SK-N-SH treated with all-trans-retinoic acid at 6 μM for 48 hours (cell line): ENCODE measurements at regions not wholly inside any gene's neighbourhood (a gene's known extent, or its start where the extent isn't known, plus 50 kb on each side); places are given as distances from the start of the nearest gene placed in this dataset.
"Not testable (repeated sequence)": the region's sequence is repeated elsewhere in the genome, so short reads cannot be mapped to it uniquely, and the experiment has no call there.

Source experiments
- BACH2 ChIP-seq: fragments of 250-450 bp; sonication (Bioruptor Pico); IDR thresholded peaks from 2 replicates; pipeline ENCODE4 v1.9.0; 2021; ENCODE audit warnings: mild to moderate bottlenecking, borderline replicate concordance
- CSDC2 ChIP-seq: fragments of 250-450 bp; sonication (Bioruptor Pico); IDR thresholded peaks from 2 replicates; pipeline ENCODE4 v1.5.0; 2020; ENCODE audit warnings: mild to moderate bottlenecking, moderate library complexity
- OSR1 ChIP-seq: fragments of 250-450 bp; sonication (Bioruptor Pico); IDR thresholded peaks from 2 replicates; pipeline ENCODE4 v1.8.0; 2022; ENCODE audit warnings: moderate library complexity, mild to moderate bottlenecking, inconsistent platforms
- RARB ChIP-seq: fragments of 250-450 bp; sonication (Bioruptor Pico); IDR thresholded peaks from 2 replicates; pipeline ENCODE4 v1.8.0; 2021; ENCODE audit warnings: mild to moderate bottlenecking, moderate library complexity
- ZC3H10 ChIP-seq: fragments of 250-450 bp; sonication (Bioruptor Pico); IDR thresholded peaks from 2 replicates; pipeline ENCODE4 v1.5.1; 2021; ENCODE audit warnings: mild to moderate bottlenecking, moderate library complexity
- ZFP30 ChIP-seq: fragments of 450-650 bp; formaldehyde crosslinking; IDR thresholded peaks from 2 replicates; pipeline ENCODE4 v1.5.0; 2022; ENCODE audit warnings: mild to moderate bottlenecking, moderate library complexity
- ZNF70 ChIP-seq: fragments of 450-650 bp; formaldehyde crosslinking; IDR thresholded peaks from 2 replicates; pipeline ENCODE4 v1.5.0; 2020; ENCODE audit warnings: mild to moderate bottlenecking, moderate library complexity
- ZNF8 ChIP-seq: fragments of 450-650 bp; formaldehyde crosslinking; IDR thresholded peaks from 2 replicates; pipeline ENCODE4 v1.5.0; 2020; ENCODE audit warnings: mild to moderate bottlenecking, moderate library complexity
- TF ChIP-seq, protein P1 (sequence below): fragments of 250-450 bp; sonication (Bioruptor Pico); IDR thresholded peaks from 2 replicates; pipeline ENCODE4 v1.8.0; 2020; ENCODE audit warnings: mild to moderate bottlenecking, moderate library complexity, borderline replicate concordance

DNA sequence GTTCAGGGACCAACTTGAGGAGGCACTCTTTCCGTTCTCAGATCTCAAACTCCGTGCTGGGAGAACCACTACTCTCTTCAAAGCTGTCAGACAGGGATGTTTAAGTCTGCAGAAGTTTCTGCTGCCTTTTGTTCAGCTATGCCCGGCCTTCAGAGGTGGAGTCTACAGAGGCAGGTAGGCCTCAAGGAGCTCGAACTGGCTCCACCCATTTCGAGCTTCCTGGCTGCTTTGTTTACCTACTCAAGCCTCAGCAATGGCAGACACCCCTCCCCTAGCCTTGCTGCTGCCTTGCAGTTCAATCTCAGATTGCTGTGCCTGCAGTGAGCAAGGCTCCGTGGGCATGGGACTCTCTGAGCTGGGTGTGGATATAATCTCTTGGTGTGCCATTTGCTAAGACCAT, 108.2 kb downstream of the DHRS2 start:
- not testable (repeated sequence) for TF ChIP-seq ZNF70 (CRISPR knock-in tag); BACH2 (CRISPR knock-in tag); OSR1 (CRISPR knock-in tag); RARB; ZFP30 (CRISPR knock-in tag); ZNF8 (CRISPR knock-in tag); ZC3H10; CSDC2 (CRISPR knock-in tag)
- TF ChIP-seq, protein P1, sequence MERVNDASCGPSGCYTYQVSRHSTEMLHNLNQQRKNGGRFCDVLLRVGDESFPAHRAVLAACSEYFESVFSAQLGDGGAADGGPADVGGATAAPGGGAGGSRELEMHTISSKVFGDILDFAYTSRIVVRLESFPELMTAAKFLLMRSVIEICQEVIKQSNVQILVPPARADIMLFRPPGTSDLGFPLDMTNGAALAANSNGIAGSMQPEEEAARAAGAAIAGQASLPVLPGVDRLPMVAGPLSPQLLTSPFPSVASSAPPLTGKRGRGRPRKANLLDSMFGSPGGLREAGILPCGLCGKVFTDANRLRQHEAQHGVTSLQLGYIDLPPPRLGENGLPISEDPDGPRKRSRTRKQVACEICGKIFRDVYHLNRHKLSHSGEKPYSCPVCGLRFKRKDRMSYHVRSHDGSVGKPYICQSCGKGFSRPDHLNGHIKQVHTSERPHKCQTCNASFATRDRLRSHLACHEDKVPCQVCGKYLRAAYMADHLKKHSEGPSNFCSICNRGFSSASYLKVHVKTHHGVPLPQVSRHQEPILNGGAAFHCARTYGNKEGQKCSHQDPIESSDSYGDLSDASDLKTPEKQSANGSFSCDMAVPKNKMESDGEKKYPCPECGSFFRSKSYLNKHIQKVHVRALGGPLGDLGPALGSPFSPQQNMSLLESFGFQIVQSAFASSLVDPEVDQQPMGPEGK (CRISPR knock-in tag), result not testable (repeated sequence)
